ENCODE measurements at regions not wholly inside any gene's neighbourhood (a gene's known extent, or its start where the extent isn't known, plus 50 kb on each side); places are given as distances from the start of the nearest gene placed in this dataset.

GRCh38 chr16:52280086-52280485 is 266.9 kb downstream of the TOX3 start:
- TF ChIP-seq, protein P1, sequence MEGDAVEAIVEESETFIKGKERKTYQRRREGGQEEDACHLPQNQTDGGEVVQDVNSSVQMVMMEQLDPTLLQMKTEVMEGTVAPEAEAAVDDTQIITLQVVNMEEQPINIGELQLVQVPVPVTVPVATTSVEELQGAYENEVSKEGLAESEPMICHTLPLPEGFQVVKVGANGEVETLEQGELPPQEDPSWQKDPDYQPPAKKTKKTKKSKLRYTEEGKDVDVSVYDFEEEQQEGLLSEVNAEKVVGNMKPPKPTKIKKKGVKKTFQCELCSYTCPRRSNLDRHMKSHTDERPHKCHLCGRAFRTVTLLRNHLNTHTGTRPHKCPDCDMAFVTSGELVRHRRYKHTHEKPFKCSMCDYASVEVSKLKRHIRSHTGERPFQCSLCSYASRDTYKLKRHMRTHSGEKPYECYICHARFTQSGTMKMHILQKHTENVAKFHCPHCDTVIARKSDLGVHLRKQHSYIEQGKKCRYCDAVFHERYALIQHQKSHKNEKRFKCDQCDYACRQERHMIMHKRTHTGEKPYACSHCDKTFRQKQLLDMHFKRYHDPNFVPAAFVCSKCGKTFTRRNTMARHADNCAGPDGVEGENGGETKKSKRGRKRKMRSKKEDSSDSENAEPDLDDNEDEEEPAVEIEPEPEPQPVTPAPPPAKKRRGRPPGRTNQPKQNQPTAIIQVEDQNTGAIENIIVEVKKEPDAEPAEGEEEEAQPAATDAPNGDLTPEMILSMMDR (IDR thresholded peaks at IDR 0.05; ENCODE audit: control extremely low read depth, extremely low read depth, low read depth, missing control alignments), result no peak
- ChIA-PET POLR2A (no interaction called here), CTCF (interaction anchor here (1.1 to 1.4 kb wide), 3 partner anchors 8 to 103 kb away, joined by 3 read pairs; no protein-coding TSS in a partner anchor)
- DNase-seq (ENCODE audit: extremely low spot score), result no peak

- ChIA-PET CTCF (no interaction called here), POLR2A (no interaction called here)
- TF ChIP-seq, protein P1 (IDR thresholded peaks at IDR 0.05; ENCODE audit: control extremely low read depth, extremely low read depth, low read depth, missing control alignments), result no peak
- no peak for DNase-seq (ENCODE audit: extremely low spot score)
Measured at GRCh38 chr16:52271088-52271750, 275.7 kb downstream of the TOX3 start.

DNA sequence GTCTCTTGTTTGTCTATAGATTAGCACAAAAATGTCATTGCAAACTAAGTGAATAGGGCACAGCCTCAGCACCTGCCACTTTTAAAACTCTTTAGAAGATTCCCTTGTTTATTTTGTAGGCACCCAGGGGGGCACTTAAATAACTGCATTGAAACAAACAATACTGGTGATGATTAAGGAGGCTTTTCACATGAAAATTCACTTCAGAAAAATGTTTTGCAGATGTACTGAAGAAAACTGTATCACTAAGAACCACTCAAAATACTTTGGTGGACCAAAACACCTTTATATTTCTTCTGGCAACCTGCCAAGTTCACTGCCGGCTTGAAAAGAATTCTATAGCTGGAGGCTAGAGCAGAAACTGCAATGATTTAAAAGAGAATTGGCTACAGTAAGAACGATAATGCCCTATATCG is 281.5 kb downstream of the TOX3 start:
- ChIA-PET POLR2A (no interaction called here), CTCF (no interaction called here)
- TF ChIP-seq, protein P1 (IDR thresholded peaks at IDR 0.05; ENCODE audit: control extremely low read depth, extremely low read depth, low read depth, missing control alignments), result no peak
- no peak for DNase-seq (ENCODE audit: extremely low spot score)

DNA sequence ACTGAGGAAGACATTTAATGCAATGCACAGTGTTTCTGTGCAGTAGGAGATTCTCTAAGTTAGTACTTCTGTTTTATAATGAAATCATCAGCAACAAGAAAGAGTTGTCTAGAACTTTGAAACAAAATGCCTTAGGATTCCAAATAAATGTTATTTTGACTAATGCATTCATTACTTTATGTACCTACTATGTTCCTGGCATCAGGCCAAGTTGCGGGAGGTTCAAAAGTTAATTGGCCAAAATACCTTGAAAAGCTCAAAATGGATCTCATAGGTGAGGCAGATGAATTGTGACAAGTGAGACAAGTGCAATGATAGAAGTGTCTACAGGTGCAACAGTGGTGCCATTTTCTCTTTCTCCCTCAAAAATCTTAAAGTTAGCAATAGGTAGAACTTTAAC is 289.4 kb downstream of the TOX3 start:
- no peak for DNase-seq (ENCODE audit: extremely low spot score)
- TF ChIP-seq, protein P1 (IDR thresholded peaks at IDR 0.05; ENCODE audit: control extremely low read depth, extremely low read depth, low read depth, missing control alignments), result no peak
- ChIA-PET POLR2A (no interaction called here), CTCF (no interaction called here)

- TF ChIP-seq, protein P1 (IDR thresholded peaks at IDR 0.05; ENCODE audit: control extremely low read depth, extremely low read depth, low read depth, missing control alignments), result no peak
- ChIA-PET CTCF (interaction anchor here (1.0 to 1.4 kb wide), 6 partner anchors 8 to 65 kb away, joined by 3 to 6 read pairs (median 3); no protein-coding TSS in a partner anchor), POLR2A (no interaction called here)
- DNase-seq (ENCODE audit: extremely low spot score), result no peak
Measured at GRCh38 chr16:52256310-52257078, 290.4 kb downstream of the TOX3 start.

DNA sequence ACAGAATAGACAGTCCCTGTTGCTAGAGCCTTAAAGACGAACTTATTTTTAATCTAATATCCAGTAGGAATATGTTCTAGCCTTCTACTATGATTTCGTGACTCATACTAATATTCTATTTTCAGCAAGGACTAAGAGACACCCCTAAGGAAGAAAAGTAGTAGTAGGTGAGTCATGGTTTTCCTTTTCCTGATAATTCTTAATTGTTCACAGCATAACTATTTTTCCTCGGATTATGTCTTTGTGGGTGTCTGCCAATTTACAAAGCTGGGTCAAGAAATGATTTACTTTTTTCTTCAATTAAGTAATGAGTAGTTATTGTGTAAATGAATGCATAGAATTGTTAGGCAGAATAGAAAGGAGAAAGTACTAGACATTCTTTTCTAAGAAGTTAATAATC is 292.2 kb downstream of the TOX3 start:
- POLR2A ChIA-PET, result no interaction called here
- no peak for DNase-seq (ENCODE audit: extremely low spot score)
- TF ChIP-seq, protein P1 (IDR thresholded peaks at IDR 0.05; ENCODE audit: control extremely low read depth, extremely low read depth, low read depth, missing control alignments), result no peak
- CTCF ChIA-PET, result no interaction called here

Measured in GM10248 (cell line).